GM18858 (cell line): ENCODE measurements at regions not wholly inside any gene's neighbourhood (a gene's known extent, or its start where the extent isn't known, plus 50 kb on each side); places are given as distances from the start of the nearest gene placed in this dataset.

Source experiments
- ATAC-seq: cut with Tn5 transposase; IDR thresholded peaks from one replicate; pipeline ENCODE4 v1.9.1; 2021; ENCODE audit not compliant: unreplicated experiment

DNA sequence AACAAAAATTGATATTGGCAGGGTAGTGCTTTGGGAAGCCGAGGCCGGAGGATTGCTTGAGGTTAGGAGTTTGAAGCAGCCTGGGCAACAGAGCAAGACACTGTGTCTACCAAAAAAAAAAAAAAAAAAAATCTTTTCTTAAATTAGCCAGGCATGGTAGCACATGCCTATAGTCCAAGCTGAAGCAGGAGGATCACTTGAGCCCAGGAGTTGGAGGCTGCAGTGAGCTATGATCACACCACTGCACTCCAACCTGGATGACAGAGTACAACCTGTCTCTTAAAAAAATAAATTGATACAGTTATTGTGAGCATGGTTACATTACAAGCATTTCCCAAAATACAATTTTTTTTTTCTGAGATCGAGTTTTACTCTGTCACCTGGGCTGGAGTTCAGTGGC lies 59.4 kb upstream of the SVIL start:
- no peak for ATAC-seq

DNA sequence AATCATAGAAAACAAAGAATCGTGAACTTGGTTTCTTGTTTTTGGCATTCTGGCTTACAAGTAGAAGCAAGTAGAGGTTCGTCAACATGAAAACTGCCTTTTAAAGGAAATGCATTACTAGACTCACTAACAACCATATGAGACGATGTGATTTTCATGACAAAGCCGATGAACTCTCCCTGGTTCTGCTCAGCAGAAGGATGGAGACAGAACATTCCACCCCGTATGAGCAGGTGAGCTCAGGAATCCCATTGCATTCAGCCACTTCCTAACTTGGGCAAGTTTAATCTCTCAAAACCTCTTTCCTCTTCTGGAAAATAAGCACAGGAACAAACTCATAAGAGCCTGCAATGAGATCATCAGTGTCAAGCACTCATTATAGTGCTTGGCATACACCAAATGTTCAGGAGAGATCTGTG lies 57.4 kb upstream of the SVIL start:
- no peak for ATAC-seq

DNA sequence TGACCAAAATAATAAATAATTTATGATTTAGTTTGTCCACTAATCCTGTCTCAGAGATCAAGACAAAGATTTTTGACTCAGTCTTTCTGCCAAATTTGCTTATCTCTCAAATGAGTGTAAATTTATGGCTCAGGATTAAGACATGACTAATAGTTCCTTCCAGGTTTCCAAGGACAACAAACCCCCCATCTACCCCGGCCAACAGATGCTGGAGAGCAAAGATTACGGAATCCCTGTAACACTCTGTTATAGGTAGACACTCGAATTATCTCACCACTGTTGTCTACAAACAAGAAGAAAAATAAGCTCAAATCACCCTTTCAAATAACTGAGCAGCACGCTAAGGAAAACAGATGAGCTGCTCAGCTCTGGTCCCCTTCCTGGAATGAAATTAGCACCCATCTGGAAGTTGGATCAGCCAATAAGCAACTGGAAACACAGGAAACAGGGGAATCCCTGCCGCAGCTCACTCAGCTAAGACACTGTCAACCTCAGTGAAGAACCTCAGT lies 56.8 kb upstream of the SVIL start:
- ATAC-seq: no peak

DNA sequence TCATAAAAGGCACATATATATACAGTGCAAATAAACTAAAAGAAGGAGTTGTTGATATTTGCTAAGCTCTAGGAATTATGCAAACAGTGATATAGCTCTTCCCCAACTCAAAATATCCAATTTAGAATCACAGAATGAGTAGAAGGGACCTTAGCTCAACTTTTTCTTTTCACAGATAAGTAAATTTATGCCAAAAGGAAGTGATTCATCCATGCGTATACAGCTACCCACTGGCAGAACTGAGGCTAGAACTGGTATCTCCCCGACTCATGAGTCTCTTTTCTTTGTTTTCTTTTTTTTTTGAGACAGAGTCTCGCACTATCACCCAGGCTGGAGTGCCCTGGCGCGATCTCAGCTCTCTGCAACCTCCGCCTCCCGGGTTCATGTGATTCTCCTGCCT lies 54.2 kb upstream of the SVIL start:
- no peak for ATAC-seq

DNA sequence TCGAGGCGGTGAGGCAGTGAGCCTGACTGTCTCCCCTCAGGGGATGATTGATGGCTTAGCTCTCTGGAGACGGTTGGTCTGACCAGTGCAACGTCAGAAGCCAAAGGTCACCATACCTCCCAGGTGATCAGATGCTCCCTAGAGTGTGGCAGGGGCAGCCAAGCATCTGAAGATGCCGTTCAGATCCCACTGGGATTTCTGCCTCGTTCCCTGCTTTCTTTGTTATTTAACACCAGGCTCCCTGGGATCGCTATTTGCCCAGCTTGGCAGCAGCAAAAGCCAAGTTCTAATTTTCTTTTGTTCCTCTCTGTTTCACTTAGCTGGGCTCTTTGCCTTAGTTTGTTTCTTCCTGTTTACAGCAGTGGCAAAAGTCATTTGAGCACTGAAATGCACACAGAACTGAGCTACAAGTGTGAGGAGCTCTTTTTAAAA lies 53.5 kb upstream of the SVIL start:
- ATAC-seq: no peak

DNA sequence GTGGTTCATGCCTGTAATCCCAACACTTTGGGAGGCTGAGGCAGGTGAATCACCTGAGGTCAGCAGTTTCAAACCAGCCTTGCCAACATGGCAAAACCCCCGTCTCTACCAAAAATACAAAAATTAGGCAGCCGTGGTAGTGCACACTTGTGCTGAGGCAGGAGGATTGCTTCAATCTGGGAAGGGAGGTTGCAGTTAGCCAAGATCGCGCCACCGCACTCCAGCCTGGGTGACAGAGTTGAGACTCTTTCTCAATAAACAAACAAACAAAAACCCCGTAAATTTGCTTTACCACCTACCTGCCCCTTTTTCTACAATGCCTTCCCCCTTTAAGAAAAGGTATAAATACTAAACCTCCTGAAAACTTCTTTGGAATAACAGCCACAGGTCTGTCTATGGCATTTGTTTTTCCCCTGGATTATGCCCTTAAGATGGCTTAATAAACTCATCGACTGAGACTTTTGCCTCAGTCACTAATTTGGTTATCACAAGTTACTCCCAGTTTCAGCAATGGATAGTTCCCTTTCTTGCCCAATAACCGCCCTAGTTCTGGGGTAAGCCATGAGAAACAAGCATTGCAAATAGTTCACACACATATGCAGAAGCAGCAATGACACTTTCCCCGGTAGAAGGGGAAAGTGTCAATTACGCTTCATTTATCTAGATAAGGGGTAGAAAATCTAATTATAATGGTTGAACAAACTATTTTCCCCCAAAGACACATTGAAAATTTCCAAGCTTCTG lies 52.8 kb upstream of the SVIL start:
- no peak for ATAC-seq

DNA sequence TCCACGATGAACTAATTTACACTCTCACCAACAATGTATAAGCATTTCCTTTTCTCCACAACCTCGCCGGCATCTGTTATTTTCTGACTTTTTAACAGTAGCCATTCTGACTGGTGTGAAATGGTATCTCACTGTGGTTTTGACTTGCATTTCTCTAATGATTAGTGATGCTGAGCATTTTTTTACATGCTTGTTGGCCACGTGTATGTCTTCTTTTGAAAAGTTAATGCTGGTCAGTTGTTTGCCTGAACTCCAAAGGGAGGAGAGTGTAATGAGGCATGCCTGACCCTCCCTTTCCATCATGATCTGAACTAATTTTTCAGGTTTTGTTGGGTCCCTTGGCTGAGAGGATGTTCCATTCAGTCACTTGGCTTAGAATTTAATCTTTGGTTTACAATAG lies 50.7 kb upstream of the SVIL start:
- ATAC-seq: no peak
